Osteocyte (in vitro differentiated cells): ENCODE measurements at regions not wholly inside any gene's neighbourhood (a gene's known extent, or its start where the extent isn't known, plus 50 kb on each side); places are given as distances from the start of the nearest gene placed in this dataset.
A peak's percentile ranks its signal among the peaks of the same experiment; 100 is the strongest.

ENCODE experiments used
- DNase-seq: peaks from one replicate; pipeline ENCODE4 v3.0.0; 2021; ENCODE audit warnings: mixed read lengths; ENCODE audit not compliant: unreplicated experiment; ENCODE audit errors: extremely low spot score
- H3K27ac Mint-ChIP-seq: one replicate; pipeline ENCODE4 v1.8.0; 2021; ENCODE audit warnings: mild to moderate bottlenecking, mixed read lengths; ENCODE audit not compliant: unreplicated experiment
- H3K27me3 Mint-ChIP-seq: one replicate; pipeline ENCODE4 v1.8.0; 2021; ENCODE audit warnings: mixed read lengths; ENCODE audit not compliant: unreplicated experiment
- H3K36me3 Mint-ChIP-seq: one replicate; pipeline ENCODE4 v1.8.0; 2021; ENCODE audit warnings: mixed read lengths; ENCODE audit not compliant: unreplicated experiment
- H3K4me1 Mint-ChIP-seq: one replicate; pipeline ENCODE4 v1.8.0; 2021; ENCODE audit warnings: mixed read lengths; ENCODE audit not compliant: unreplicated experiment
- H3K4me3 Mint-ChIP-seq: one replicate; pipeline ENCODE4 v1.8.0; 2021; ENCODE audit warnings: mild to moderate bottlenecking, moderate library complexity, mixed read lengths; ENCODE audit not compliant: unreplicated experiment
- H3K9me3 Mint-ChIP-seq: one replicate; pipeline ENCODE4 v1.8.0; 2021; ENCODE audit warnings: mixed read lengths; ENCODE audit not compliant: unreplicated experiment
- TF ChIP-seq, protein P1 (sequence below): fragments of 200-600 bp; sonication (generic); IDR thresholded peaks from 2 replicates; pipeline ENCODE4 v1.5.0; 2021; ENCODE audit warnings: antibody characterized with exemption, mild to moderate bottlenecking, moderate library complexity

DNA sequence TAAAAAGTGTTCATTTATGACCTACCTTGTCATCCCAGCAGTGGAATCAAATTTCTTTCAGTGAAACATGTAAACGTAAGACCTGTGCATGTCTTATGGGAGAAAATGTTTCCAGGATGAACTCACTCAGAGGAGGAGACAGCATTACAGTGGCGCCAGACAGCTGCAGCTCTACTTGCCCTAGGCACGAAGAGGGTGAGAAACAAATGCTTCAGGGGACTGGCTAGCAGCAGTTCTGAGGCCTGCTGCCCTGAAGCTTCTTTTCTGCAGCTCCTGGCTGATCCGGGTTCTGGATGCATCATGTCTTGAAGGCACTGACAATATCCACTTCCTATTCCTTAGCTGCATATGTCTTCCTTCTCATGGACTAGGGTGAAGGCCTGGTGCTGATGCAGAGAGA, 120.2 kb downstream of the QRSL1 start:
- Mint-ChIP-seq H3K27me3 (peaks cover 28% of the 10 kb centered on the region), H3K4me3 (no peak overlapping the region), H3K36me3 (no peaks in the 10 kb centered on the region), H3K27ac (no peak overlapping the region), H3K4me1 (peaks cover 20% of the 10 kb centered on the region), H3K9me3 (no peaks in the 10 kb centered on the region)
- TF ChIP-seq, protein P1, sequence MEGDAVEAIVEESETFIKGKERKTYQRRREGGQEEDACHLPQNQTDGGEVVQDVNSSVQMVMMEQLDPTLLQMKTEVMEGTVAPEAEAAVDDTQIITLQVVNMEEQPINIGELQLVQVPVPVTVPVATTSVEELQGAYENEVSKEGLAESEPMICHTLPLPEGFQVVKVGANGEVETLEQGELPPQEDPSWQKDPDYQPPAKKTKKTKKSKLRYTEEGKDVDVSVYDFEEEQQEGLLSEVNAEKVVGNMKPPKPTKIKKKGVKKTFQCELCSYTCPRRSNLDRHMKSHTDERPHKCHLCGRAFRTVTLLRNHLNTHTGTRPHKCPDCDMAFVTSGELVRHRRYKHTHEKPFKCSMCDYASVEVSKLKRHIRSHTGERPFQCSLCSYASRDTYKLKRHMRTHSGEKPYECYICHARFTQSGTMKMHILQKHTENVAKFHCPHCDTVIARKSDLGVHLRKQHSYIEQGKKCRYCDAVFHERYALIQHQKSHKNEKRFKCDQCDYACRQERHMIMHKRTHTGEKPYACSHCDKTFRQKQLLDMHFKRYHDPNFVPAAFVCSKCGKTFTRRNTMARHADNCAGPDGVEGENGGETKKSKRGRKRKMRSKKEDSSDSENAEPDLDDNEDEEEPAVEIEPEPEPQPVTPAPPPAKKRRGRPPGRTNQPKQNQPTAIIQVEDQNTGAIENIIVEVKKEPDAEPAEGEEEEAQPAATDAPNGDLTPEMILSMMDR: no peak
- DNase-seq: no peak

DNA sequence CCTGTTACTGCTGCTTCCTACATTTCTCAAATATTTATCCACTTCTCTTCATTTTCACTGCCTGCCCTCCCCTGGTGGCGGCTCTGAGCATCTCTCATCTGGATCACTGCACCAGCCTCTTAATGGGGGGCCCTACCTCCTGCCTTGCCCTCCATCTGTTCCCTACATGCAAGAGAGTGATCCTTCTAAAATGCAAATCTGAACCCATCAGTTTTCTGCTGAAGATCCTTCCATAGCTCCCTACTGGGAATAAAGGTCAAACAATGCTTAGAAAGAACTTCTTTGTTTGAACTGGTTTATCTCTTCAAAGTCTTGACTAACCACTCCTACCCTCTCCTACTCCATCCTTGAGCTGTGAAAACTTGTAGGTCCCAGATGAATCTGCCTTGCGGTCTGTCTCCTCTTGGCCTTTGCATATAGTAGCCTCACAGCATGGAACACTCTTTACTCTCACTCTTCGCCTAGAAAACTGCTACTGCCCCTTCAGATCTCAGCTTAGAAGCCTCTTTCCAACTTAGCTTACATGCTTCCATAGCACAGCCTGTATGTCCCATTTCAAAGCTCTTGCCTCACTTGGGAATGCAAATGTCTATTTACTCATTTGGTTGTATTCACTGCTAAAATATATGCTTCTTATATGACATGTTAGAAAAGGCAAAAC, 119.3 kb downstream of the QRSL1 start:
- peaks cover 20% of the 10 kb centered on the region for H3K4me1 Mint-ChIP-seq
- TF ChIP-seq, protein P1: no peak
- H3K36me3 Mint-ChIP-seq: no peaks in the 10 kb centered on the region
- no peak overlapping the region for H3K4me3 Mint-ChIP-seq
- peaks cover 36% of the 10 kb centered on the region for H3K27me3 Mint-ChIP-seq
- H3K27ac Mint-ChIP-seq: no peak overlapping the region
- H3K9me3 Mint-ChIP-seq: peaks cover 9% of the 10 kb centered on the region
- DNase-seq: no peak

DNA sequence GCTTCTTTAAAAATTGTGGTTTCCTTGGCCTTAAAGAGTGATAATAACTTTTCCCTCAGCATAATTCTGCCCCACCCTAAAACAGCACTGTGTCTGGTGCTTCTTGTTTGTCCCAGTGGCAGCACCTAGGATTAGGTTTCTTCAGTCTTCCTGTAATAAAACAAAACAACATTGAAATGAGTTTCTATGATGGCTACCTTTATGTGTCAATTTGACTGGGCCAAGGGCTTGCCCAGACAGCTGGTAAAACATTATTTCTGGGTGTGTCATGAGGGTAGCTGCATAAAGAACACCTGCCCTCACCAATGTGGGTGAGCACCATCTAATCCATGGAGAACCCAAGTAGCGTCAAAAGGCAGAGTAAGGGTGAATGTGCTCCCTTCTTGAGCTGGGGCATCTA, 117.8 kb downstream of the QRSL1 start:
- TF ChIP-seq, protein P1: no peak
- H3K4me3 Mint-ChIP-seq: no peak overlapping the region
- DNase-seq: no peak
- H3K4me1 Mint-ChIP-seq: peaks cover 20% of the 10 kb centered on the region
- H3K27me3 Mint-ChIP-seq: peaks cover 29% of the 10 kb centered on the region
- H3K27ac Mint-ChIP-seq: no peak overlapping the region
- no peaks in the 10 kb centered on the region for H3K36me3 Mint-ChIP-seq
- peaks cover 12% of the 10 kb centered on the region for H3K9me3 Mint-ChIP-seq

DNA sequence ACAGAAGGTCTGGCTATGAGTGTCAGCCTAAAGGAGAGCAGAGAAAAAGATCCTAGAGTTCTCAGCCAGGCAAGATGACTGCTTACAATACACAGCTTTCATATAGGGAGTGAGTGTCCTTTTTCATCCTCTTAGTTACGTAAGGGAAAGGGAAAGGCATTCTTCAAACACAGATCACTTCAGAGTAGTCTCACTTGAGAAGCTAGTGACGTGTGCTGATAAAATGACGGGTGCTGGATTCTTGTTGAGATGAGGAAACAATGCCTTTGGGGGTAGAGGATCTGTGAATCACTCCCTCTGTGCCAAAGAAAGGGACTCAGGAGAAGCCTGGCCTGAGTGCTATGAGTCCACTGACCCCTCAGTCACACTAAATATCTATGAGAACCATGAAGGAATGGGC, 117.3 kb downstream of the QRSL1 start:
- Mint-ChIP-seq H3K27ac (no peak overlapping the region), H3K27me3 (peaks cover 29% of the 10 kb centered on the region), H3K9me3 (peaks cover 12% of the 10 kb centered on the region), H3K4me3 (no peak overlapping the region), H3K4me1 (peaks cover 20% of the 10 kb centered on the region), H3K36me3 (no peaks in the 10 kb centered on the region)
- no peak for DNase-seq
- TF ChIP-seq, protein P1: no peak

DNA sequence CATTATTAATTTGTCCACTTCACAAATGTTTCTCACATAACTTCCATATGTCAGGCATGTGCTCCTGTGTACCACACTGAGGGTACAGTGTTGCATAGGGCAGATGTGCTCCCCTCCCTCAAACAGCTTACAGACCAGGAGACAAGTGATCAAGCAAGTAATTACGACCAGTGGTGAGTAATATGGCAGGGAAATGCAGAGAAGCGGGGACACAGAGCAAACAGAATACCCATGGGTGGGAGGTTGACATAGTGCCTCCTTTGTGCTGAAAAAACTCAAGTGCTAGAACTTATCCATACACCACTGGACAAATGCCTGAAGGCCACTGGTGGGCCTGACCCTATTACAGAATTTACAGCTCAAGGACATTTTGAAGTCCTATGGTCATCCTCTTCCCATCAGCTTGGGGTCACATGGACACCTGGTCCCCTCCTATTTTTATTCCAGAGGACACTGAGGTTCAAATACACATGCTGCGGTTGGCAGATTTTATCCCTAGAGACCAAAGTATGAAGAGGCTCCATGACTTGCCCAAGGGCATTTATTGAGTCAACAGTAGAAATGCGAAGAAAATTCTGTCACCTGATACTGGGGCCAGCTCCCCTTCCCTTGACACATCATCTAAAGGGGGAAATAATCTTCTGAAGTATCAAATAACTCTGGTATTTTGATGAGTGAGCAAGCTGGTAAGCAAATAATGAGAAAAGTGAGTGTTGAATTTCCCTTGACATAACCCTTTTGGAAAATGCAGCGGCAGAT, 116.6 kb downstream of the QRSL1 start:
- Mint-ChIP-seq H3K4me3 (peak overlapping the region; percentile 15), H3K36me3 (no peaks in the 10 kb centered on the region), H3K27me3 (peaks cover 29% of the 10 kb centered on the region), H3K4me1 (peaks cover 20% of the 10 kb centered on the region), H3K9me3 (peaks cover 12% of the 10 kb centered on the region), H3K27ac (no peak overlapping the region)
- TF ChIP-seq, protein P1: no peak
- DNase-seq: no peak
